HepG2 (cell line): ENCODE measurements at regions not wholly inside any gene's neighbourhood (a gene's known extent, or its start where the extent isn't known, plus 50 kb on each side); places are given as distances from the start of the nearest gene placed in this dataset.

Experiments
- KLF6 ChIP-seq: IDR thresholded peaks from 2 replicates; pipeline ENCODE4 v1.8.0; 2016; ENCODE audit warnings: missing biosample characterization, missing genetic modification reagents
- MAX ChIP-seq: IDR thresholded peaks from 2 replicates; pipeline ENCODE4 v1.6.1; 2012; ENCODE audit warnings: inconsistent platforms
- MAZ ChIP-seq, 2 experiments: sonication (generic) in 1 of 2; formaldehyde crosslinking in 1 of 2; IDR thresholded peaks; 2 replicates each; pipeline versions ENCODE4 v1.5.0 to v1.6.1; 2012 to 2020; ENCODE audit warnings: low read depth in 2 of 2, mild to moderate bottlenecking in 2 of 2, borderline replicate concordance in 1 of 2, improper control_type of control experiment in 1 of 2, low read length in 1 of 2, missing genetic modification reagents in 1 of 2, moderate library complexity in 1 of 2
- MEF2D ChIP-seq: sonication (generic); formaldehyde crosslinking; IDR thresholded peaks from 2 replicates; pipeline ENCODE4 v1.5.1; 2020; ENCODE audit warnings: mild to moderate bottlenecking, missing genetic modification reagents
- NR2F1 ChIP-seq, 2 experiments: fragments of 450-650 bp in 1 of 2; formaldehyde crosslinking in 1 of 2; IDR thresholded peaks; 2 replicates each; pipeline versions ENCODE4 v1.5.0 to v1.6.1; 2016 to 2020; ENCODE audit warnings: mild to moderate bottlenecking in 1 of 2, missing compliant biosample characterization in 1 of 2, missing genetic modification reagents in 1 of 2, moderate library complexity in 1 of 2
- RELA ChIP-seq: sonication (generic); formaldehyde crosslinking; IDR thresholded peaks from 2 replicates; pipeline ENCODE4 v1.4.0; 2020; ENCODE audit warnings: missing genetic modification reagents
- TCF7L2 ChIP-seq: IDR thresholded peaks from 2 replicates; pipeline ENCODE4 v1.6.1; 2011; ENCODE audit warnings: mild to moderate bottlenecking, low read depth, low read length, moderate library complexity
- ZHX2 ChIP-seq, 2 experiments: sonication (generic) in 1 of 2; formaldehyde crosslinking in 1 of 2; IDR thresholded peaks; 2 replicates each; pipeline versions ENCODE4 v1.6.1 to v1.9.0; 2014 to 2022; ENCODE audit warnings: antibody characterized with exemption in 1 of 2, borderline replicate concordance in 1 of 2, inconsistent platforms in 1 of 2, low read depth in 1 of 2, missing genetic modification reagents in 1 of 2

- TF ChIP-seq TCF7L2 (no peak), NR2F1 (CRISPR knock-in tag; IDR thresholded peaks at IDR 0.05) (no peak), MAZ (IDR thresholded peaks at IDR 0.05; ENCODE audit: borderline replicate concordance, low read depth, low read length) (no peak), MAZ (CRISPR knock-in tag; IDR thresholded peaks at IDR 0.05; ENCODE audit: low read depth) (no peak), KLF6 (CRISPR knock-in tag) (no peak), RELA (no peak), MAX (no peak), MEF2D (CRISPR knock-in tag) (no peak), ZHX2 (IDR thresholded peaks at IDR 0.05; ENCODE audit: low read depth) (no peak), ZHX2 (CRISPR knock-in tag; IDR thresholded peaks at IDR 0.05; ENCODE audit: borderline replicate concordance) (no peak)
Observed at GRCh38 chr10:3548076-3548475, 236.9 kb downstream of the KLF6 start.
